Breast epithelium (tissue), 3 donors: ENCODE measurements at regions not wholly inside any gene's neighbourhood (a gene's known extent, or its start where the extent isn't known, plus 50 kb on each side); places are given as distances from the start of the nearest gene placed in this dataset.

ENCODE experiments used
- CTCF ChIP-seq, 3 donors: fragments of 450-650 bp; IDR thresholded peaks; one replicate each; pipeline ENCODE4 v1.5.1; 2016 to 2017; ENCODE audit warnings: antibody characterized with exemption in 3 of 3, mild to moderate bottlenecking in 3 of 3, moderate library complexity in 3 of 3
- POLR2A ChIP-seq: fragments of 450-650 bp; IDR thresholded peaks from one replicate; pipeline ENCODE4 v1.6.1; 2016; ENCODE audit warnings: antibody characterized with exemption, mild to moderate bottlenecking, moderate library complexity
- POLR2AphosphoS5 ChIP-seq, 3 donors: sonication (generic); formaldehyde crosslinking; IDR thresholded peaks; one replicate each; pipeline ENCODE4 v1.6.1; 2017; ENCODE audit warnings: antibody characterized with exemption in 3 of 3

DNA sequence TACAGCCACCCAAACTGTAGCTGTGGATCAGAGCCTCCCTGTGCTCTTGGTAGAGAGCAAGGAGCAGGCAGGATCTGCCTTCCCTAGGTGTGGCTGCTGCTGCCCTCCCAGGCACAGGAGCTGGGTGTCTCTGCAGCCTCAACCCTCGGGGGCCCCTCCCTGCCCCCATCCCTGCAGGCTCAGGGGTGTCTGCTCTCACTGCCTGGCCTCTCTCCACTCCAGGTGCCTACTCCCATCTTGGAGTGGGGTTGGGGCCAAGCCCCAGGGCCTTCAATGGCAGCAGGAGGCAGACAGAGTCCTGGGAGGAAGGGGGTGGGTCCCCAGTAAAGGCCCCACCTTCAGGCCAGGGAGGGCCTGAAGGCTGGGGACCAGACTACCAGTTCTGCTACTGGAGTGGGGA, 189.7 kb upstream of the OSR1 start:
- TF ChIP-seq CTCF (IDR thresholded peaks at IDR 0.05) (no peak), POLR2A (no peak), POLR2AphosphoS5 (IDR thresholded peaks at IDR 0.05) (no peak)
